ENCODE measurements at regions not wholly inside any gene's neighbourhood (a gene's known extent, or its start where the extent isn't known, plus 50 kb on each side); places are given as distances from the start of the nearest gene placed in this dataset.

DNA sequence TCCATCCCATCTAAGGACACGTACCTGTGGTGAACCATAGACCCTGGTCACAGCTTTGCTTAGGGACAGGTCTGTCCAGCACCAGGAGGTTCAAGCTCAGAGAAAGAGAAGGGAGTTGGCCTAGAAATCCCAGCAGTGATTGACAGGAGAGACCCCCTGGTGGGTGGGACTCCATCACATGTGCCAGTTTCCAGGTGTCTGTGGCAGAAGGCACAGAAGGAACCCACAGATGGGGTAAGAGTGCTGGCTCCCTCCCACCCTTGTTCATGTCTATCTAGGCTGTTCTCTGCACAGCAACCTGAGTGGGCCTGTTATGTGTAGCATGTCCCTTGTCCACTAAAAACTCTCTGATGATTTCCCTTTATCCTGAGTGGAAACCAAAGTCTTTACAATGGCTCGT is 54.0 kb upstream of the GRB10 start:
- Histone ChIP-seq H3K36me3 (ENCODE audit: control insufficient read depth in 1 of 2, insufficient read depth in 2 of 2, low read length in 2 of 2) (no peaks in the 10 kb centered on the region), H3K9ac (ENCODE audit: low read length) (no peak overlapping the region), H3K9me2 (ENCODE audit: insufficient read depth) (no peaks in the 10 kb centered on the region), H3K27me3 (ENCODE audit: insufficient read depth, low read length) (no peaks in the 10 kb centered on the region; the same call in 1 of the 2 replicates), H4K20me1 (ENCODE audit: insufficient read depth) (no peaks in the 10 kb centered on the region), H2AFZ (ENCODE audit: low read depth, low read length, poor library complexity, severe bottlenecking) (no peak overlapping the region), H3K4me3 (replicated peaks in 1 of 2; ENCODE audit: low read depth in 1 of 2, low read length in 2 of 2) (no peak overlapping the region), H3K9me3 (ENCODE audit: control insufficient read depth in 1 of 2, insufficient read depth in 1 of 2, low read depth in 1 of 2, low read length in 2 of 2) (no peaks in the 10 kb centered on the region), H3K79me2 (ENCODE audit: insufficient read depth, low read length) (no peaks in the 10 kb centered on the region), H3K27ac (ENCODE audit: low read depth, low read length) (no peak overlapping the region), H3K4me1 (ENCODE audit: control insufficient read depth in 1 of 2, insufficient read depth in 2 of 2, low read length in 2 of 2) (no peaks in the 10 kb centered on the region), H3K4me2 (ENCODE audit: low read length) (no peak overlapping the region)
- ChIA-PET RAD21 (ENCODE audit: low non-redundant PET in 1 of 2, low total read pairs in 2 of 2, uncharacterized antibody in 2 of 2, unreplicated experiment in 2 of 2) (no interaction called here), CTCF (no interaction called here), POLR2A (no interaction called here)
- ATAC-seq, result no peak
- intact Hi-C loops (cut with micrococcal nuclease), result no loop called here
- BruUV-seq (replicated peaks), result no TSS peak
- no peak for DNase-seq (ENCODE audit: low read depth, low spot score)
- TF ChIP-seq ZNF274 (IDR thresholded peaks at IDR 0.05; ENCODE audit: low read depth, low read length) (no peak), YY1 (IDR thresholded peaks at IDR 0.05; ENCODE audit: extremely low read depth, insufficient replicate concordance, low read depth, low read length) (no peak), SIN3A (IDR thresholded peaks at IDR 0.05; ENCODE audit: low read depth) (no peak), ZFX (IDR thresholded peaks at IDR 0.05) (no peak), EZH2phosphoT487 (IDR thresholded peaks at IDR 0.05; ENCODE audit: borderline replicate concordance) (no peak)
- TF ChIP-seq, protein P1, sequence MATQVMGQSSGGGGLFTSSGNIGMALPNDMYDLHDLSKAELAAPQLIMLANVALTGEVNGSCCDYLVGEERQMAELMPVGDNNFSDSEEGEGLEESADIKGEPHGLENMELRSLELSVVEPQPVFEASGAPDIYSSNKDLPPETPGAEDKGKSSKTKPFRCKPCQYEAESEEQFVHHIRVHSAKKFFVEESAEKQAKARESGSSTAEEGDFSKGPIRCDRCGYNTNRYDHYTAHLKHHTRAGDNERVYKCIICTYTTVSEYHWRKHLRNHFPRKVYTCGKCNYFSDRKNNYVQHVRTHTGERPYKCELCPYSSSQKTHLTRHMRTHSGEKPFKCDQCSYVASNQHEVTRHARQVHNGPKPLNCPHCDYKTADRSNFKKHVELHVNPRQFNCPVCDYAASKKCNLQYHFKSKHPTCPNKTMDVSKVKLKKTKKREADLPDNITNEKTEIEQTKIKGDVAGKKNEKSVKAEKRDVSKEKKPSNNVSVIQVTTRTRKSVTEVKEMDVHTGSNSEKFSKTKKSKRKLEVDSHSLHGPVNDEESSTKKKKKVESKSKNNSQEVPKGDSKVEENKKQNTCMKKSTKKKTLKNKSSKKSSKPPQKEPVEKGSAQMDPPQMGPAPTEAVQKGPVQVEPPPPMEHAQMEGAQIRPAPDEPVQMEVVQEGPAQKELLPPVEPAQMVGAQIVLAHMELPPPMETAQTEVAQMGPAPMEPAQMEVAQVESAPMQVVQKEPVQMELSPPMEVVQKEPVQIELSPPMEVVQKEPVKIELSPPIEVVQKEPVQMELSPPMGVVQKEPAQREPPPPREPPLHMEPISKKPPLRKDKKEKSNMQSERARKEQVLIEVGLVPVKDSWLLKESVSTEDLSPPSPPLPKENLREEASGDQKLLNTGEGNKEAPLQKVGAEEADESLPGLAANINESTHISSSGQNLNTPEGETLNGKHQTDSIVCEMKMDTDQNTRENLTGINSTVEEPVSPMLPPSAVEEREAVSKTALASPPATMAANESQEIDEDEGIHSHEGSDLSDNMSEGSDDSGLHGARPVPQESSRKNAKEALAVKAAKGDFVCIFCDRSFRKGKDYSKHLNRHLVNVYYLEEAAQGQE (IDR thresholded peaks at IDR 0.05; ENCODE audit: low read depth), result no peak

DNA sequence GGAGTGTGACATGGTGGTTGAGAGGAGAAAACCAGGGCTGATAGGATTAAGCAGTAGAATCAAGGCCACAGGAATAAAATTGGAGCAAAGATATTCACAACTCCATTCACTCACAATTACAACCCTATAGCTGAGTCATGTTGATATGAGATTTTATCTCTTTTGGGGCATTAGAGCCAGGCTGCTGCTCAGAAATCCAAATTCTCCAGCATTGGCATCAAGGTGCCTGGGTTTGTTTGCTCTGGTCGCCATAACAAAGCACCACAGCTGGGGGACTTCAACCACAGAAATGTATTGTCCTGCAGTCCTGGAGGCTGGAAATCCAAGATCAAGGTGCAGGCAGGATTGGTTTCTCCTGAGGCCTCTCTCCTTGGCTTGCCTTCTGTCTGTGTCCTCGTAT is 52.5 kb upstream of the GRB10 start:
- Histone ChIP-seq H3K36me3 (ENCODE audit: control insufficient read depth in 1 of 2, insufficient read depth in 2 of 2, low read length in 2 of 2) (no peaks in the 10 kb centered on the region), H3K9me3 (ENCODE audit: control insufficient read depth in 1 of 2, insufficient read depth in 1 of 2, low read depth in 1 of 2, low read length in 2 of 2) (no peaks in the 10 kb centered on the region), H3K9ac (ENCODE audit: low read length) (no peak overlapping the region), H3K4me3 (replicated peaks in 1 of 2; ENCODE audit: low read depth in 1 of 2, low read length in 2 of 2) (no peak overlapping the region), H2AFZ (ENCODE audit: low read depth, low read length, poor library complexity, severe bottlenecking) (no peak overlapping the region), H3K4me1 (ENCODE audit: control insufficient read depth in 1 of 2, insufficient read depth in 2 of 2, low read length in 2 of 2) (no peaks in the 10 kb centered on the region), H3K27ac (ENCODE audit: low read depth, low read length) (no peak overlapping the region), H3K9me2 (ENCODE audit: insufficient read depth) (no peaks in the 10 kb centered on the region), H4K20me1 (ENCODE audit: insufficient read depth) (no peaks in the 10 kb centered on the region), H3K79me2 (ENCODE audit: insufficient read depth, low read length) (no peaks in the 10 kb centered on the region), H3K4me2 (ENCODE audit: low read length) (no peak overlapping the region), H3K27me3 (ENCODE audit: insufficient read depth, low read length) (no peaks in the 10 kb centered on the region; the same call in 1 of the 2 replicates)
- ATAC-seq (no peak), DNase-seq (ENCODE audit: low read depth, low spot score) (no peak)
- ChIA-PET CTCF (no interaction called here), RAD21 (ENCODE audit: low non-redundant PET in 1 of 2, low total read pairs in 2 of 2, uncharacterized antibody in 2 of 2, unreplicated experiment in 2 of 2) (no interaction called here), POLR2A (no interaction called here)
- no TSS peak for BruUV-seq (replicated peaks)
- intact Hi-C loops (cut with micrococcal nuclease), result no loop called here
- TF ChIP-seq EZH2phosphoT487 (IDR thresholded peaks at IDR 0.05; ENCODE audit: borderline replicate concordance), result no peak
- no peak for TF ChIP-seq CBX3 (IDR thresholded peaks at IDR 0.05; ENCODE audit: low read depth)
- no peak for TF ChIP-seq SRF (IDR thresholded peaks at IDR 0.05; ENCODE audit: low read depth)
- no peak for TF ChIP-seq POLR2AphosphoS5 (IDR thresholded peaks at IDR 0.05; ENCODE audit: low read depth, low read length)
- TF ChIP-seq JUND (IDR thresholded peaks at IDR 0.05), result no peak
- no peak for TF ChIP-seq YY1 (IDR thresholded peaks at IDR 0.05; ENCODE audit: extremely low read depth, insufficient replicate concordance, low read depth, low read length)
- TF ChIP-seq EZH2 (IDR thresholded peaks at IDR 0.05), result no peak
- TF ChIP-seq, protein P2, sequence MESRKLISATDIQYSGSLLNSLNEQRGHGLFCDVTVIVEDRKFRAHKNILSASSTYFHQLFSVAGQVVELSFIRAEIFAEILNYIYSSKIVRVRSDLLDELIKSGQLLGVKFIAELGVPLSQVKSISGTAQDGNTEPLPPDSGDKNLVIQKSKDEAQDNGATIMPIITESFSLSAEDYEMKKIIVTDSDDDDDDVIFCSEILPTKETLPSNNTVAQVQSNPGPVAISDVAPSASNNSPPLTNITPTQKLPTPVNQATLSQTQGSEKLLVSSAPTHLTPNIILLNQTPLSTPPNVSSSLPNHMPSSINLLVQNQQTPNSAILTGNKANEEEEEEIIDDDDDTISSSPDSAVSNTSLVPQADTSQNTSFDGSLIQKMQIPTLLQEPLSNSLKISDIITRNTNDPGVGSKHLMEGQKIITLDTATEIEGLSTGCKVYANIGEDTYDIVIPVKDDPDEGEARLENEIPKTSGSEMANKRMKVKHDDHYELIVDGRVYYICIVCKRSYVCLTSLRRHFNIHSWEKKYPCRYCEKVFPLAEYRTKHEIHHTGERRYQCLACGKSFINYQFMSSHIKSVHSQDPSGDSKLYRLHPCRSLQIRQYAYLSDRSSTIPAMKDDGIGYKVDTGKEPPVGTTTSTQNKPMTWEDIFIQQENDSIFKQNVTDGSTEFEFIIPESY (IDR thresholded peaks at IDR 0.05; ENCODE audit: extremely low read depth, insufficient replicate concordance, low read length), result no peak
- no peak for TF ChIP-seq SP1 (IDR thresholded peaks at IDR 0.05; ENCODE audit: low read depth)
